GM18858 (cell line): ENCODE measurements at regions not wholly inside any gene's neighbourhood (a gene's known extent, or its start where the extent isn't known, plus 50 kb on each side); places are given as distances from the start of the nearest gene placed in this dataset.

Experiments used
- ATAC-seq: cut with Tn5 transposase; IDR thresholded peaks from one replicate; pipeline ENCODE4 v1.9.1; 2021; ENCODE audit not compliant: unreplicated experiment

GRCh38 chr5:158376679-158377078 is 517.7 kb upstream of the CLINT1 start:
- no peak for ATAC-seq

- no peak for ATAC-seq
Measured at GRCh38 chr5:158375531-158375930, 516.6 kb upstream of the CLINT1 start.

- no peak for ATAC-seq
Measured at GRCh38 chr5:158373608-158374395, 514.9 kb upstream of the CLINT1 start.

GRCh38 chr5:158369241-158369640 is 510.3 kb upstream of the CLINT1 start:
- no peak for ATAC-seq

- ATAC-seq = no peak
Measured at GRCh38 chr5:158368686-158369085, 509.7 kb upstream of the CLINT1 start.

GRCh38 chr5:158364367-158364766 is 505.4 kb upstream of the CLINT1 start:
- no peak for ATAC-seq

- ATAC-seq = peak; percentile 42
Measured at GRCh38 chr5:158354958-158355357, 496.0 kb upstream of the CLINT1 start.

- no peak for ATAC-seq
Measured at GRCh38 chr5:158351485-158352125, 492.7 kb upstream of the CLINT1 start.

GRCh38 chr5:158349987-158350386 is 491.0 kb upstream of the CLINT1 start:
- ATAC-seq = no peak

- ATAC-seq = no peak
Measured at GRCh38 chr5:158344376-158344775, 485.4 kb upstream of the CLINT1 start.

GRCh38 chr5:158340608-158341007 is 481.7 kb upstream of the CLINT1 start:
- ATAC-seq = no peak

GRCh38 chr5:158326256-158326655 is 467.3 kb upstream of the CLINT1 start:
- ATAC-seq = no peak

- no peak for ATAC-seq
Measured at GRCh38 chr5:158324236-158324635, 465.3 kb upstream of the CLINT1 start.

GRCh38 chr5:158322620-158323019 is 463.7 kb upstream of the CLINT1 start:
- ATAC-seq = no peak

- ATAC-seq = no peak
Measured at GRCh38 chr5:158320934-158321333, 462.0 kb upstream of the CLINT1 start.

GRCh38 chr5:158320178-158320674 is 461.3 kb upstream of the CLINT1 start:
- ATAC-seq = no peak

- no peak for ATAC-seq
Measured at GRCh38 chr5:158317507-158317906, 458.6 kb upstream of the CLINT1 start.

- ATAC-seq = no peak
Measured at GRCh38 chr5:158313733-158314464, 455.0 kb upstream of the CLINT1 start.

- no peak for ATAC-seq
Measured at GRCh38 chr5:158313027-158313732, 454.2 kb upstream of the CLINT1 start.

GRCh38 chr5:158309088-158309807 is 450.3 kb upstream of the CLINT1 start:
- ATAC-seq = no peak
